Lower leg skin (tissue), 3 donors: ENCODE measurements at regions not wholly inside any gene's neighbourhood (a gene's known extent, or its start where the extent isn't known, plus 50 kb on each side); places are given as distances from the start of the nearest gene placed in this dataset.

Experiments
- CTCF ChIP-seq, 3 donors: fragments of 450-650 bp; IDR thresholded peaks; one replicate each; pipeline ENCODE4 v1.5.1; 2016; ENCODE audit warnings: antibody characterized with exemption in 3 of 3, mild to moderate bottlenecking in 3 of 3, moderate library complexity in 2 of 3
- POLR2A ChIP-seq, 2 donors: fragments of 450-650 bp; IDR thresholded peaks; one replicate each; pipeline ENCODE4 v1.6.1; 2016 to 2017; ENCODE audit warnings: antibody characterized with exemption in 2 of 2, mild to moderate bottlenecking in 1 of 2, moderate library complexity in 1 of 2

GRCh38 chr10:125362950-125363349 lies 202.6 kb upstream of the CTBP2 start:
- no peak for TF ChIP-seq POLR2A (IDR thresholded peaks at IDR 0.05)
- TF ChIP-seq CTCF (IDR thresholded peaks at IDR 0.05), result no peak
